ENCODE measurements at regions not wholly inside any gene's neighbourhood (a gene's known extent, or its start where the extent isn't known, plus 50 kb on each side); places are given as distances from the start of the nearest gene placed in this dataset.
"Not testable (repeated sequence)": the region's sequence is repeated elsewhere in the genome, so short reads cannot be mapped to it uniquely, and the experiment has no call there.

DNA sequence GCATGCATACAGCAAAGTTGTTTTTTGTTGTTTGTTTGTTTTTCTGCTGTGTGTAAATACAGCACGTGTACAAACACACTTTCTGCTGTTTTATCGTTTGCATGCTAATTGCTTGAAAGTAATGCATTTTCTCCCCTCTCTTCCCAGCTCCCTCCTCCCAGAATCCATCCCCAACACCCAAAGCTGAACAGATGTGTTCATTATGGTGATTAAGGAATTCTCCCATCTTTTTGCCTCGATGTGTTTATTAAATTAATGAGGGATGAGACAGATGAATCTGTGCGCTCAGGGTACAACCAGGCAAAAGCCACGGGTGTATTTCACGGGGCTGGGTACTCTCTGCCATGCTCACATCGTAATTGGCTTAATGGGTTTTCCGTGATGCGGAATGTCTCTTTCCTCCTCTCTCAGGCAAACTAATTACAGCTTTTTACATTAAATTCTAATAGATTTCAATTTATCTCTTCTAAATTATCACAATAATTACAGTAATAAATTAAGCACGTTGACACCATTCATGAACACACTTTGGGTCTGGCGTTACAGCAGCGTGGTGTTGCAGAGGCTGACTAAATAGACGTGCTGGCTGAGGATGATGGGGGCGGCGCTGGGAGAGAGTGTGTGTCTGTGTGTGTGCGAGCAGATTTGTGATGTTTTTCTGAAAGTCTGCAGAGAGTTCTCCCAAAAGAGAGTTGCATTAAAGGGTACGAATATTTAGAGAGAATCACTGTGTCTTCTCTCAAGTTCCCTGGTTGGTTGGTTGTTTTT lies 117.7 kb downstream of the CRLF2 start:
- no peaks in the 10 kb centered on the region for H3K27me3 Mint-ChIP-seq (ENCODE audit: unreplicated experiment)
- no peaks in the 10 kb centered on the region for H3K4me1 Mint-ChIP-seq (ENCODE audit: low read depth, unreplicated experiment)

DNA sequence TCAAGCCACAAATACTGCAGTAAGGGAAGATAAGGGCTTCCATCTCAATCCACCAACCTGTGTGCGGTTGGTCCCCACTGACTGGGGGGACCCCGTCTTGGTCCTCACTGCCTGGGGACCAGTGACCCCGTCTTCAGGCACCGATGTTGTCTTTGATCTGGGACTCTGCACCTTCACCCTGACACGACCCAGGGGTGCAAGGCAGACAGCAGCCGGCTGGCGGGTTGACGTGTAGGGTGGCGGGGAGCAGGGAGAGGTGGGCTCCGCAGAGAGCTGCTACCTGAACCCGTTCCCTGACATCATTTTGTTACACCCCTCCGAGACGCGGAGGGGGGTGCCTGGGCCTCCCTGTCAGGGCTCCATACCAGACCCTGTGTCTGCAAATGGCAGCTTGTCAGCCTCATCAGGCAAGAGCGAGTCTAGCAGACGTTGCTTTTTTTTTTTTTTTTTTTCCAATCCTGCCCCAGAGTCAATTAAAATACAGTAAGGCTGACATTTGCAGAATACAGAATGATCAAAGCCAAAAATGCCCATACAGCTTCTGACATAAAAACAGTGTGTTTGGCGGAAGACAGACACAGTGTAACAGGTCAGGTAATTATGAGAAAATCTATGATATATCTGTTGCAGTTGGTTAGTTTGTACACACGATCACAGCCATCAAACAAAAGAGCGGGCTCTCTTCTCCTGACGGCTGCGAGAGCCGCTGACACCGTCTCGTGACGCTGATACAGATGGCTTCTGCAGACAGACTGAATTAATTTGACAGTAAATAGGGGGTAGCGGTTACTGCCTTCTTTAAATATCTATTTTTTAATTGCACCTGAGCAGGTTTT lies 118.6 kb downstream of the CRLF2 start:
- intact Hi-C loops (cut with micrococcal nuclease; ENCODE audit: unreplicated experiment) = no loop called here
- Mint-ChIP-seq H3K27me3 (ENCODE audit: unreplicated experiment) (no peaks in the 10 kb centered on the region), H3K27ac (ENCODE audit: unreplicated experiment) (no peak overlapping the region), H3K4me3 (ENCODE audit: low read depth, unreplicated experiment) (no peak overlapping the region), H3K36me3 (ENCODE audit: insufficient read depth, unreplicated experiment) (no peaks in the 10 kb centered on the region), H3K4me1 (ENCODE audit: low read depth, unreplicated experiment) (no peaks in the 10 kb centered on the region), H3K9me3 (ENCODE audit: low read depth, unreplicated experiment) (peaks cover 1% of the 10 kb centered on the region)
- CTCF ChIA-PET = no interaction called here
- TF ChIP-seq, protein P1, sequence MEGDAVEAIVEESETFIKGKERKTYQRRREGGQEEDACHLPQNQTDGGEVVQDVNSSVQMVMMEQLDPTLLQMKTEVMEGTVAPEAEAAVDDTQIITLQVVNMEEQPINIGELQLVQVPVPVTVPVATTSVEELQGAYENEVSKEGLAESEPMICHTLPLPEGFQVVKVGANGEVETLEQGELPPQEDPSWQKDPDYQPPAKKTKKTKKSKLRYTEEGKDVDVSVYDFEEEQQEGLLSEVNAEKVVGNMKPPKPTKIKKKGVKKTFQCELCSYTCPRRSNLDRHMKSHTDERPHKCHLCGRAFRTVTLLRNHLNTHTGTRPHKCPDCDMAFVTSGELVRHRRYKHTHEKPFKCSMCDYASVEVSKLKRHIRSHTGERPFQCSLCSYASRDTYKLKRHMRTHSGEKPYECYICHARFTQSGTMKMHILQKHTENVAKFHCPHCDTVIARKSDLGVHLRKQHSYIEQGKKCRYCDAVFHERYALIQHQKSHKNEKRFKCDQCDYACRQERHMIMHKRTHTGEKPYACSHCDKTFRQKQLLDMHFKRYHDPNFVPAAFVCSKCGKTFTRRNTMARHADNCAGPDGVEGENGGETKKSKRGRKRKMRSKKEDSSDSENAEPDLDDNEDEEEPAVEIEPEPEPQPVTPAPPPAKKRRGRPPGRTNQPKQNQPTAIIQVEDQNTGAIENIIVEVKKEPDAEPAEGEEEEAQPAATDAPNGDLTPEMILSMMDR (IDR thresholded peaks at IDR 0.05; ENCODE audit: unreplicated experiment) = no peak
- no peak for DNase-seq
- no TSS peak for BruUV-seq (replicated peaks)

More for the DNA sequence above, 117.7 kb downstream of the CRLF2 start:
- intact Hi-C loops (cut with micrococcal nuclease; ENCODE audit: unreplicated experiment) = no loop called here
- TF ChIP-seq, protein P1 (IDR thresholded peaks at IDR 0.05; ENCODE audit: unreplicated experiment) = no peak
- no peaks in the 10 kb centered on the region for H3K36me3 Mint-ChIP-seq (ENCODE audit: insufficient read depth, unreplicated experiment)
- H3K9me3 Mint-ChIP-seq (ENCODE audit: low read depth, unreplicated experiment) = peaks cover 5% of the 10 kb centered on the region
- no peak overlapping the region for H3K4me3 Mint-ChIP-seq (ENCODE audit: low read depth, unreplicated experiment)
- no TSS peak for BruUV-seq (replicated peaks)
- CTCF ChIA-PET = no interaction called here
- DNase-seq = no peak
- H3K27ac Mint-ChIP-seq (ENCODE audit: unreplicated experiment) = no peak overlapping the region

DNA sequence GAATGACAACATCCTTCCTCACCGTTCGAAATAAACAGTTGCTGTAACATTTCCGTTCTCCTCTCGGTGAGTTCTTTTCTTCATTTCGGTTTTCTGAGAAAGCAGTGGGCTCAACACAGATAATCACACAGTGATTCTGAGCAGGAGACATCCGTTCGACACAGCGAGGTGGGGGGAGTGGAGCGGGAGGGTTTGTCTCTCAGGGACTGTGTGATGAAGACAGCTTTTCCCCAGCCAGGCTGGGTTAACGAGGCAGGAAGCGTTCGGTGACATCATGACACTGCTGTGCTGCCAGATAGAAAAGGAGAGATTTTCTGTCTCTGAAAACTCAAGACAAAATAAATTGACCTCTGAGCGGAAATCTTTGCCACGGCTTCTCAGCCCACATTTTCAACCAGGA lies 119.3 kb downstream of the CRLF2 start:
- Mint-ChIP-seq H3K36me3 (ENCODE audit: insufficient read depth, unreplicated experiment) (no peaks in the 10 kb centered on the region), H3K27me3 (ENCODE audit: unreplicated experiment) (no peaks in the 10 kb centered on the region), H3K4me1 (ENCODE audit: low read depth, unreplicated experiment) (no peaks in the 10 kb centered on the region), H3K27ac (ENCODE audit: unreplicated experiment) (no peak overlapping the region), H3K4me3 (ENCODE audit: low read depth, unreplicated experiment) (no peak overlapping the region), H3K9me3 (ENCODE audit: low read depth, unreplicated experiment) (no peaks in the 10 kb centered on the region)
- intact Hi-C loops (cut with micrococcal nuclease; ENCODE audit: unreplicated experiment) = no loop called here
- CTCF ChIA-PET = no interaction called here
- DNase-seq = no peak
- TF ChIP-seq, protein P1 (IDR thresholded peaks at IDR 0.05; ENCODE audit: unreplicated experiment) = no peak
- no TSS peak for BruUV-seq (replicated peaks)

DNA sequence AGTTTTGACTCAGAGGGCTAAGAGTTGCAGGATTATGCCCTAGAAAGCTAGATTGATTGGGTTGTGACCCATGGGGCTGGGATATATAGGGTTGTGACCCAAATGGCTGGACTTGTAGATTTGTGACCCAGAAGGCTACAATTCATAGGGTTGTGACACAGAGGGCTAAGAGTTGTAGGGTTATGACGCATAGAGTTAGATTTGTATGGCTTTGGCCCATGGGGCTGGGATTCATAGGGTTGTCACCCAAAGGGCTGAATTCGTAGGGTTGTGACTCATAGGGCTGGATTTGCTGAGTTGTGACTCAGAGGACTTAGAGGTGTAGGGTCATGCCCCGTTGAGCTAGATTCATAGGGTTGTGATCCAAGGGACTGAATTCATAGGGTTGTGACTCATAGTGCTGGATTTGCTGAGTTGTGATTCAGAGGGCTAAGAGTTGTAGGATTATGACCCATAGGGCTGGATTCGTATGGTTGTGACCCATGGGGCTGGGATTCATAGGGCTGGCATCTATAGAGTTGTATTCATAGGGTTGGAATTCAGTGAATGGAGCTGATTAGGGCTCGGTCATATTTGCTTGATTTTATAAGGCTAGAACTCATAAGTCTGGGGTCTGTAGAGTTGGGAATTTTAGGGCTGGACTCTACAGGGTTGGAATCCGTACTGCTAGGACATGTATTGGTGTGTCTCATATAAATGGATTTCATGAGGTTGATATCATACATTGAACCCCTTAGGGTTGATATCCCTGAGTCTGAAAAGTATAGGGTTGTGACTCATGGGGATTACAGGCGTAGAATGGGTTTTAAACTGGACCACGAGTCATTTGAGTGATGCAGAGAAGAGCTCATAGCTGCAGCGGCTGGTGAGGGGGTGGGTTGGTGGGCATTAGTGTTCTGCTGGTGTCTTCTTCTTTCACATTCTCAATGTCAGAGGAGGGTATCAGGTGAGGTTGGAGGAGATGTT lies 125.7 kb downstream of the CRLF2 start:
- Mint-ChIP-seq H3K4me3 (ENCODE audit: low read depth, unreplicated experiment) (no peak overlapping the region), H3K4me1 (ENCODE audit: low read depth, unreplicated experiment) (no peaks in the 10 kb centered on the region), H3K36me3 (ENCODE audit: insufficient read depth, unreplicated experiment) (no peaks in the 10 kb centered on the region), H3K27me3 (ENCODE audit: unreplicated experiment) (no peaks in the 10 kb centered on the region), H3K27ac (ENCODE audit: unreplicated experiment) (no peak overlapping the region), H3K9me3 (ENCODE audit: low read depth, unreplicated experiment) (peaks cover 9% of the 10 kb centered on the region)
- no TSS peak for BruUV-seq (replicated peaks)
- TF ChIP-seq, protein P1 (IDR thresholded peaks at IDR 0.05; ENCODE audit: unreplicated experiment) = no peak
- CTCF ChIA-PET = no interaction called here
- intact Hi-C loops (cut with micrococcal nuclease; ENCODE audit: unreplicated experiment) = no loop called here
- no peak for DNase-seq

DNA sequence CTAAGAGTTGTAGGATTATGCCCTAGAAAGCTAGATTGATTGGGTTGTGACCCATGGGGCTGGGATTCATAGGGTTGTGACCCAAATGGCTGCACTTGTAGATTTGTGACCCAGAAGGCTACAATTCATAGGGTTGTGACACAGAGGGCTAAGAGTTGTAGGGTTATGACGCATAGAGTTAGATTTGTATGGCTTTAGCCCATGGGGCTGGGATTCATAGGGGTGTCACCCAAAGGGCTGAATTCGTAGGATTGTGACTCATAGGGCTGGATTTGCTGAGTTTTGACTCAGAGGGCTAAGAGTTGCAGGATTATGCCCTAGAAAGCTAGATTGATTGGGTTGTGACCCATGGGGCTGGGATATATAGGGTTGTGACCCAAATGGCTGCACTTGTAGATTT lies 126.6 kb downstream of the CRLF2 start:
- BruUV-seq (replicated peaks); H3K27me3 Mint-ChIP-seq (ENCODE audit: unreplicated experiment); CTCF ChIA-PET; intact Hi-C loops (cut with micrococcal nuclease; ENCODE audit: unreplicated experiment); H3K4me1 Mint-ChIP-seq (ENCODE audit: low read depth, unreplicated experiment); H3K4me3 Mint-ChIP-seq (ENCODE audit: low read depth, unreplicated experiment); H3K9me3 Mint-ChIP-seq (ENCODE audit: low read depth, unreplicated experiment); DNase-seq; H3K36me3 Mint-ChIP-seq (ENCODE audit: insufficient read depth, unreplicated experiment); H3K27ac Mint-ChIP-seq (ENCODE audit: unreplicated experiment): not testable (repeated sequence)
